ENCODE measurements at regions not wholly inside any gene's neighbourhood (a gene's known extent, or its start where the extent isn't known, plus 50 kb on each side); places are given as distances from the start of the nearest gene placed in this dataset.

DNA sequence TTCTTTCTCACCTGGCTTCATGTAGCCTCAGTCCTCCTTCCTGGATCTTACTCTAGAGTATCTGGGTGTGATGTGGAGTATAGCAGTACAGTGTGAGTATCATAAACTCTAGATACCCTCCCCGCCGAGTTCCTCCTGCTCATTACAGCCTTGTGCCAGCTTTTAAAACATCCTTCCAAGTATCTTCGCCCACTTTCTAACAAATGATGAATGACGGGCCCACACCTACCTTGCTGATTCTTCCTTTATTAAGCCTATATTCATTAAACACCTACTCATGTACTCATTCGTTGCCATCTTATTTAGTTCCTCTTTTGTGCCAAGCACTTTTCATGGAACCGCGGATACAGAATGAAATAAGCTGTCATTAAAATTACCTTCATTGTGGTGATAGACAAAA, 1585.3 kb upstream of the TENM3 start:
- in situ Hi-C loops (cut with HindIII; ENCODE audit: low pct_unique_long_range_greater_than_20kb, low sequenced_read_pairs) = no loop called here
- no peak for DNase-seq (ENCODE audit: low read depth in 1 of 2, low spot score in 1 of 2)
- no peak for TF ChIP-seq JUND (IDR thresholded peaks at IDR 0.05; ENCODE audit: low read depth)

DNA sequence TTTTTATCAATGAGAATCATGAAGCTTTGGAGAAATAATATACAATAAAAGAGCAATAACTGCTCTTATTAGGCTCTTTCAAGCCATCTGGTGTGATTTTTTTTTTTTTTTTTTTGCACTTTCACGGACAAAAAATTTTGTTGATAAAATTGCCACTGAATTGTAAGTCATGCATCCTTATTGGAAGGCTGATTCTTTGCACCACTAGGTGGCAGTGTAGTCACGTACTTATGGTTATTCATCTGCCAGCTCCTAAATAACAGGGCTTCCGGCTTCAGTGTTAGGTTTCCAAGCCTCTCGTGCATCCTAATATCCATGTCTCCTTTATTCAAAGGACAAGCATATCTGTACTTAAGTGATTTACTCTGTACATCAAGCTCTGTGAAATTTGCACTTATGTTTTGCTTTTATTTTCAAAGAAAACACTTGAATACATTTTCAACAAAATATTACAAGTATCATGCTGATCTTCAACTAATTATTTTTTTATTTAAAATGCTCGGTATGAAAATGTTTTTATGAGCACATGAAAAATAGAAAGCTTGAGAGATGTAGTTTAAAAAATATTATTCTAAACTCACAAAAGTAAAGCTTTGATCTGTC, 1578.3 kb upstream of the TENM3 start:
- peak; percentile 24 to 85 for DNase-seq (ENCODE audit: low read depth in 1 of 2, low spot score in 1 of 2)

DNA sequence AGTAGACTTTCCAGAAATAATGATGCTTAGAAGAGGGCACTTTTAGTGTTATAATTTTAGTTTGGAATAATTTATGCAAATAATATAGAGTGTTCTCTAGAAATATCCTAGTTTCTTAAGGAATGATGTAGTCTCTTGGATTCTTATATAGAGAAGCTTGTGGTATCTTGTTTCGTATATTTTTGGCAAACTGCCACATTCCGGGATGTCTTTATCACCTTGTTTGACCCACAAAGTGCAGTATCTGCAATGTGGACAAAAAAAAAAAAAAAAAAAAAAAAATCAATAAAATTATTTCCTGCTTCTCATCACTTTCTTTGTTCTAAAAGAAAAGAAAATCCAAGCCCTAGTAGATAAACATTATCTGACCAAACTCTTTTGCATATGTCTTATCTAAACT, 1577.7 kb upstream of the TENM3 start:
- TF ChIP-seq JUND (IDR thresholded peaks at IDR 0.05; ENCODE audit: low read depth) = no peak
- in situ Hi-C loops (cut with HindIII; ENCODE audit: low pct_unique_long_range_greater_than_20kb, low sequenced_read_pairs) = no loop called here
- DNase-seq (ENCODE audit: low read depth in 1 of 2, low spot score in 1 of 2) = no peak

More for the DNA sequence above, 1578.3 kb upstream of the TENM3 start:
- TF ChIP-seq JUND (IDR thresholded peaks at IDR 0.05; ENCODE audit: low read depth) = no peak
- in situ Hi-C loops (cut with HindIII; ENCODE audit: low pct_unique_long_range_greater_than_20kb, low sequenced_read_pairs) = no loop called here

DNA sequence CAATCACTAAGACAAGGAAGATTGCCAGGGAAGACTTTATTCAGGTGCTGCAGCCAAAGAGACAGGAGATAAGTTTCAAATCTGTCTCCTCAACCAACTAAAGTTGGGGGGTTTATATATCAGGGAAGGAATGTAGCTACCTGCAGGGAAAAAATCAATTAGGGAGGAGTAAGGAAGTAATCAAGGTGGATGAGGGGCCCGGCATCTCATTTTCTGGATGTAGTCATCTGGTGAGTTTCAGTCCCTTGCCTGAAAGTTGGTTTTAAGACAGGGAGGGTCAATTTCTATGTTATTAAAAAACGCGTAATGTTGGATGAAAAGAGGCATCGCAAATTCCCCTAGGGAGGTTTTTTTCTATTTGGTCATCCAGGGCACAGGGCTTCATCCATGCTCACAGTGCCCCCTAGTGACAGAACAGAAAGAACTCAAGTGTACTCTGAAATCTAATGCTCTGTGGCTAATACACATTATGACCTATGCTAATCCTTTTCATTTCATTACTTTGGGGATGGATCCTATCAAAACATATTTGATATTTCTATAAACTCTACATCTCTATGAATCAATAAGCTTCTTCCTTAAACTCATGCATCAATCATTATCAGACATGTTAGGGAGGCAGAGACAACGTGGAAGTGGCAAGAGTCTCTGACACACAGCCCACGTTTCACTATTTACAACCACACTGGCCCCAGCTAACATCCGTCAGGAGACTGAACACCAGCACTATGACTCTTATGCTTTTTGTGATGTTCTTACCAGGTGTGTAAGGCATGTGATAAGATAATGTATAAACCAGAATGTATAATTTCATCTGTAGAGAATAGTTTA, 1577.0 kb upstream of the TENM3 start:
- in situ Hi-C loops (cut with HindIII; ENCODE audit: low pct_unique_long_range_greater_than_20kb, low sequenced_read_pairs) = no loop called here
- TF ChIP-seq JUND (IDR thresholded peaks at IDR 0.05; ENCODE audit: low read depth) = no peak
- peak in 1 of 2 experiments; percentile 67 for DNase-seq (ENCODE audit: low read depth in 1 of 2, low spot score in 1 of 2)

DNA sequence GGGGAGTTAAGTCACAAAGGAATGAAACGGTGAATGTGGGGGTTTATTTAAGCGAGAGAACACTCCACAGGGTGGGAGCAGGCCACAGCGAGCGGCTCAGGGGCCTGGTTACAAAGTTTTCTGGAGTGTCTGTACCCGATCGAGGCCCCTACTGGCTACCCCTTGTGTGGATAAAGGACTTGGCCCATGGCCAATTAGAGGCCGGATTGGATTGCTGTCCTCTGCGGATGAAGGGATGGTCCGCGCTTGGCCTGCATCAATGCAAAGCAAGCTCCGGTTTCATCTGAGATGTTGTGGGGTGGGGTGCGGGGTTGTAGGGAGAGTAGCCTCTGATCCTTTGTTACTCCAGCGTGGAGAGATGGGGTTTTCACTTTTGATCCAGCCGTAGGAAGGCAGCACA, 1574.5 kb upstream of the TENM3 start:
- DNase-seq (ENCODE audit: low read depth in 1 of 2, low spot score in 1 of 2) = no peak
- TF ChIP-seq JUND (IDR thresholded peaks at IDR 0.05; ENCODE audit: low read depth) = no peak
- in situ Hi-C loops (cut with HindIII; ENCODE audit: low pct_unique_long_range_greater_than_20kb, low sequenced_read_pairs) = no loop called here

DNA sequence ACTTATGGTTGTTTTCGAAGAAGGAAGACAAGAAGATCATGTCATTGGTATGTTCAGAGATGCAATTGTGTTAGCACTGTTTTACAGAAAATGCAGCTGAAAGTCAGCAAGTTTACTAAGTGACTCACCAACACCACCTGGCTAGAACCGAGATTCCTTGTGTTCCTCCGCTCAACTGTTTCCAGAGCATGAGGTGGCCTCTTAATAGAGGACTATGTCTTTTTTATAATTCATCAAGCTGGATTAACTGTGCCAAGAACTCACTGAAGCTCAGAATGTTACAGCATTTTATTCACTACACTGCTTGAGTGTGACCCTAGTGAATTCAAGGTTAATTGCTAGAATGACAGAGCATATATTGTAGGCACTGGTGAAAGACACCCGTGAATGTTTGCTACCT, 1573.5 kb upstream of the TENM3 start:
- in situ Hi-C loops (cut with HindIII; ENCODE audit: low pct_unique_long_range_greater_than_20kb, low sequenced_read_pairs) = no loop called here

DNA sequence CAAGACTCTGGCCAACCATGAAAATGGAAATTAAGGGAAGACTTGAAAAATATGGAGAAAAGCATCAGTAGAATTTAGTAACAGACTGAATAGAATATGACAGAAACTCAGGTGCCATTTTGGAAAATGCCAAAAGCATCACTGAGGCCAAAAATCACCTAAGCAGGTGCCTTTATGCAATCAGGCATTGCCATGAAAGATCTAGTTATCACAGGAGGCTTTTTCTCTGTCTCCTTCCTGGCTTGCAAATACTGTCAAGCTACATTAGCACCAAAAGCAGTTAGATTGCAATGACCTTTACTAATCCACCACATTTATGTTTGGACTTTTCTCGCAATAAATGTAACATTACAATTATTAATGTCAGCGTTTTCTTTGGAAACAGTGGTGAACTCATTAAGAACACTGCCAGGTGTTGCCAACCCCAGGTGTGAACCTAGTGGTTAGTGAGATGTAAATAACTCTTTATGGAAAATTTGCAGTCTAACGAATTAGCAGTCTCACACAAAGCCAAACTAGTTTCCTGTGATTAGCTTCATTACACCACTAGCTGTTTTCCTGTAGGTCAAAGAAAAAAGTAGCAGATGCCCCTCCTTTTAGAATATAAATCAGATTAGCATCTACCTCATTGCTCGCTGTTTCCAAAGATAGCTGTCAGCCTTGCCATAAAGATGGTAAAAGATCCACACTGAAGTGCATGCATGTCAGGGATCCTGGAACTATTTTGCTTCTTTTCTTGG, 1568.4 kb upstream of the TENM3 start:
- in situ Hi-C loops (cut with HindIII; ENCODE audit: low pct_unique_long_range_greater_than_20kb, low sequenced_read_pairs) = no loop called here
- no peak for TF ChIP-seq JUND (IDR thresholded peaks at IDR 0.05; ENCODE audit: low read depth)
- no peak for DNase-seq (ENCODE audit: low read depth in 1 of 2, low spot score in 1 of 2)

More for the DNA sequence above, 1573.5 kb upstream of the TENM3 start:
- DNase-seq (ENCODE audit: low read depth in 1 of 2, low spot score in 1 of 2) = no peak
- TF ChIP-seq JUND (IDR thresholded peaks at IDR 0.05; ENCODE audit: low read depth) = no peak

DNA sequence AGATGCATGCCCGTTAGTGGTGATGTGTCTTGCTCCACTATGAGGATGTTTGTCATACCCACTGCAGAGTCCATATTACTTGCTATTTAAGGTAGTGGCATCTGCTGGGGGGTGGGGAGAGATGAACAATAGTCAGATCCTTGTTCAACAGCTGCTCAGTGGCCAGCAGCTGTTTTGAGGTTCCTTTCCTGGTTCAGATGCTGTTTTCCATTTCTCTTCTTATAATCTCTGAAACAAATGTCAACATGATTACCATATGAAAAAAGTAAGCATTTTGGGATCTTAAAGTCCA, 1567.9 kb upstream of the TENM3 start:
- no peak for TF ChIP-seq JUND (IDR thresholded peaks at IDR 0.05; ENCODE audit: low read depth)
- DNase-seq (ENCODE audit: low read depth in 1 of 2, low spot score in 1 of 2) = no peak
- in situ Hi-C loops (cut with HindIII; ENCODE audit: low pct_unique_long_range_greater_than_20kb, low sequenced_read_pairs) = no loop called here

DNA sequence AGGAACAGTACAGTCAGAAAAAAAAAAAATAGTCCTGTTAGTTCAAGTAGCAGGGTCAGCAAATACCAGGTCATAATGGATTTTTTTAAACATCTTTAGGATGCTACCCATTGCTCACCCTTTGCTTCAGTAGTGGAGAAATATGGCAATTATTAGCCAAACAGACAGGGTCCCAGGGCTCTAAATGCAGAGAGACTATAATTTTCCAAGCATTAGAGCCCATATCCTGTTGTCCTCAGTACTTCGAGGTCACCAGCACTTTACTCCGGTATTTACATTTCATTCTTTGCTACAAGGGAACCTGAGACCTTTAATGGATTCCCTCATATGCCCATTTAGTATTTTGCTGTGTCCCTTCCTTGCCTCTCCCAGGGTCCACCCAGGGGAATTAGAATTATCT, 1562.9 kb upstream of the TENM3 start:
- in situ Hi-C loops (cut with HindIII; ENCODE audit: low pct_unique_long_range_greater_than_20kb, low sequenced_read_pairs) = no loop called here
- TF ChIP-seq JUND (IDR thresholded peaks at IDR 0.05; ENCODE audit: low read depth) = no peak
- DNase-seq (ENCODE audit: low read depth in 1 of 2, low spot score in 1 of 2) = no peak

DNA sequence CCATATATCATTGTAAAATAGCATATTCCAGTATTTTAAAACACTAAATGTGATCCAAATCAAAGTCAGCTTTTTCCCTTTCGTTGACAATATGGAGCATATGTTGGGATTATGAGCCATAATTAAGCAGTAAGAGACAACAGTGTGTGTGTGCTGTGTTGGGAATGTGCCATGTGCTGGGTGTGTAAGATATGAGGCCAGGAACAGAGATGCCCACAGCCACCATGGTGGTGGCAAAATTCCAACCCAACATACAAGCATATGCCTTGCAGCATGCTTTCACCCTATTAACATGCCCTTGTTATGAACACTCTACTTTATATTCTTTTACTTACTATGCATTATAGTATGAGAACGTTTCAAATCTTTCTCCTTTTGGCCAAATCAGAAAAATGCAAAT, 1560.4 kb upstream of the TENM3 start:
- no peak for TF ChIP-seq JUND (IDR thresholded peaks at IDR 0.05; ENCODE audit: low read depth)
- in situ Hi-C loops (cut with HindIII; ENCODE audit: low pct_unique_long_range_greater_than_20kb, low sequenced_read_pairs) = no loop called here
- no peak for DNase-seq (ENCODE audit: low read depth in 1 of 2, low spot score in 1 of 2)

DNA sequence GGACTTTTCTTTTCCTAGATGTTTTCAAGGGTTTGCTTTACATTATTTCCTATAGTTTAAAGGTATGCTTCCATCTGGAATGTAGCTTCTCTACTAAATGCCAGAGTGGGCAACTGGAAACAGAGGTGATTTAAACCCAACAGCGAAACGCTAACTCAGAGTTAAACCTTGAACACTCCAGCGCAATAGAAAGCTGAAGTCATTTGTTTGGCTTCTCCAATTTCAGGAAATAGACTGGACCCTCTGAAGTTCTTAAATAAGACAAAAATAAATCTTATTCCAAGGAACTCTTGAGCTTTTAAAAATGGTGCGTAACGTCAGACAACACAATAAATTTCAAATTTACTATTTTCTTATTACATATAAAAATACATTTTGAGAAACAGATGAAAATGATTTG, 1560.0 kb upstream of the TENM3 start:
- DNase-seq (ENCODE audit: low read depth in 1 of 2, low spot score in 1 of 2) = no peak
- in situ Hi-C loops (cut with HindIII; ENCODE audit: low pct_unique_long_range_greater_than_20kb, low sequenced_read_pairs) = no loop called here
- no peak for TF ChIP-seq JUND (IDR thresholded peaks at IDR 0.05; ENCODE audit: low read depth)

DNA sequence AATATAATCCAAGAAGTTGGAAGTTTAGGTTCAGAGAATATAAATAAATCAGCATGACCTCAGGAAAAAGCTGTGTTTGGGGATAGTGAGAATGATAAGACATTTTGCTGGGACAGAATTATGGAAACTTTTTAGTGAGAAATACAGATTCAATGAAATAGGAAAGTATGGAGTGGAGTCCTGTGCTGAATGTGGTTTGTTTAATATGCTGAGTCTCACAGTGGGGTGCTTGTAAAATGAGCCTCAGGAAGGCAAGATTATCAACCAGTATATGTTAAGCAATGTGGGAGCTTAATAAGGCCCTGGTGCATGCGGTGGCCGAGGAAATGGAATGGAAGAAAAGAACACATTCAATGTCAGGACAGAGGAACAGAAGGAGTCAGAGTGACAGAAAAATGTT, 1554.7 kb upstream of the TENM3 start:
- no peak for TF ChIP-seq JUND (IDR thresholded peaks at IDR 0.05; ENCODE audit: low read depth)
- DNase-seq (ENCODE audit: low read depth in 1 of 2, low spot score in 1 of 2) = no peak
- in situ Hi-C loops (cut with HindIII; ENCODE audit: low pct_unique_long_range_greater_than_20kb, low sequenced_read_pairs) = no loop called here

DNA sequence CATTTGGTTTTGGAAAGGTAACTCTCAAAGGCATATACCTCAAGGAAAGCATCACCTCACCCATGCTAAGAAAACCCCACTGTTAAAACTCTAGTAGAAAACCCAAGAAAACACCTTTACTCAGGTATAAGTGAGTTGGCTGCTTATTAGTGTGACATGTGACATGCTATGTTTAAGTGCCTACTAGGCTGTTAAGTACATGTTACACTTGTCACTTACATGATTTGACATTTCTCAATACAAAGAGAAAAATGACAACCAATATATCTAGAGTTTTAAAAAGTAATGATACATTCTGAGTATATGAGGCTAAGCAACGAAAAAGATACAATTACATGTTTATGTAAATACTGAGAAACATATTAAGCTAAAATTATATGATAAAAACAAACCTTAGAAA, 1548.3 kb upstream of the TENM3 start:
- TF ChIP-seq JUND (IDR thresholded peaks at IDR 0.05; ENCODE audit: low read depth) = no peak
- in situ Hi-C loops (cut with HindIII; ENCODE audit: low pct_unique_long_range_greater_than_20kb, low sequenced_read_pairs) = no loop called here
- no peak for DNase-seq (ENCODE audit: low read depth in 1 of 2, low spot score in 1 of 2)
